B cell (primary cell): ENCODE measurements at regions not wholly inside any gene's neighbourhood (a gene's known extent, or its start where the extent isn't known, plus 50 kb on each side); places are given as distances from the start of the nearest gene placed in this dataset.

Experiments
- CTCF ChIP-seq: fragments of 200-600 bp; IDR thresholded peaks from one replicate; pipeline ENCODE4 v1.8.0; 2022; ENCODE audit warnings: antibody characterized with exemption, mild to moderate bottlenecking
- EZH2 ChIP-seq: IDR thresholded peaks from 2 replicates; pipeline ENCODE4 v1.6.1; 2012; ENCODE audit warnings: borderline replicate concordance, low read depth, mild to moderate bottlenecking, moderate library complexity, low read length; ENCODE audit not compliant: insufficient read depth, poor library complexity, severe bottlenecking

DNA sequence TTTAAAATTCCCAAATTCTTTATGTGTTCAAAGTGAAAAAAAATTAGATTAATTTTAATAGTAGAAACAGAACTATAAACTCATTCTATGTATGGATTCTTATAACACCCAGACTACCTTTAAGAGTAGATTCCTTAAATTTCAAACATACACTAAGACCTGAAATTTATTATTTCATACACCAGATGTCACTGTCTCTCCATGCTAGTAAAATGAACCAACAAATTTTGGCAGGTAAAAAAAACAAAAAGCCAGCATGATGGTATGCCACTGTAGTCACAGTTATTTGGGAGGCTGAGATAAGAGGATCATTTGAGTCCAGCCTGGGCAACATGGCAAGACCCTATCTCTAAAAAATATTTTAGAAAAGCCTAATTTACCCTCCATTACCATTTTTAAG is 461.3 kb upstream of the NAALADL2 start:
- TF ChIP-seq EZH2 (no peak), CTCF (no peak)
